Left lung (tissue), 4 donors: ENCODE measurements at regions not wholly inside any gene's neighbourhood (a gene's known extent, or its start where the extent isn't known, plus 50 kb on each side); places are given as distances from the start of the nearest gene placed in this dataset.
"Not testable (repeated sequence)": the region's sequence is repeated elsewhere in the genome, so short reads cannot be mapped to it uniquely, and the experiment has no call there.

ENCODE experiments used
- ATAC-seq: fragments of 200-7000 bp; cut with Tn5 transposase; one replicate; pipeline ENCODE4 v1.9.1; 2020; ENCODE audit warnings: moderate library complexity
- DNase-seq, 4 donors: peaks; one replicate each; pipeline ENCODE4 v3.0.0-alpha.2; 2013 to 2020
- H3K27ac ChIP-seq, 2 donors: fragments of 200-600 bp; sonication (generic) in 1 of 2; one replicate each; pipeline versions ENCODE4 v1.5.0 to v1.8.0; 2020 to 2021
- H3K27me3 ChIP-seq, 2 donors: fragments of 200-600 bp; sonication (generic) in 1 of 2; one replicate each; pipeline versions ENCODE4 v1.5.0 to v1.8.0; 2020 to 2021
- H3K36me3 ChIP-seq, 2 donors: fragments of 200-600 bp; sonication (generic) in 1 of 2; one replicate each; pipeline versions ENCODE4 v1.5.0 to v1.8.0; 2020 to 2021
- H3K4me1 ChIP-seq, 2 donors: fragments of 200-600 bp; one replicate each; pipeline ENCODE4 v1.8.0; 2021
- H3K4me3 ChIP-seq, 2 donors: fragments of 200-600 bp; sonication (generic) in 1 of 2; one replicate each; pipeline versions ENCODE4 v1.5.0 to v1.8.0; 2020 to 2021; ENCODE audit warnings: mild to moderate bottlenecking in 1 of 2
- H3K9me3 ChIP-seq, 2 donors: fragments of 200-600 bp; sonication (generic) in 1 of 2; one replicate each; pipeline versions ENCODE4 v1.5.0 to v1.8.0; 2020 to 2021
- intact Hi-C, 2 donors: fragments of 100-400 bp; cut with DNase I; formaldehyde crosslinking; loops; one replicate each; pipeline versions ENCODE4 v1.11.2 to v1.14.2; 2022
- TF ChIP-seq, protein P1 (sequence below), 2 donors: fragments of 200-600 bp; sonication (generic) in 1 of 2; IDR thresholded peaks; one replicate each; pipeline versions ENCODE4 v1.5.0 to v1.8.0; 2021; ENCODE audit warnings: antibody characterized with exemption in 2 of 2
- donor health status: DM: no; HTN: yes; CAD: no.
- donor health status: DM: no; HTN: no; CAD: no.

DNA sequence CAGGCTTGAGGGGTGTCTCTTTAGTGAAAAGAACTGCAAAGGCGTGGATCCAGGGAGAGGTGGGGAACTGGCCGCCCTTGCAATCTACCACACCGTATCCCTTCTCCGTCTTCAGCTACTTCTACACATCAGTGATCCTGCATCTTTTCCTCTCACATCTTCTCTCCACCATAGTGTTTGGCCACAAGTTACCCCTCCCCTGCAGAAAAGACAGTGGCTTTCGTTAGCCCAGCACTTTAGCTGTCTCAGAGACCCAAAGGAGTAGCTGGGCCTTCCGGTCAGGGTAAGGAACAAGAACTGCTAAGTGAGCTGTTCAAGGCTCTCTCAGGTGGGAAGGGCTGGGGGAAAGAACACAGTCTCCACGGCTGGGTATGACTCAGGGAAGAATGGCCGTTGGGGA is 158.4 kb downstream of the NDUFA12 start:
- DNase-seq (no peak), ATAC-seq (no peak)
- Histone ChIP-seq H3K9me3 (no peaks in the 10 kb centered on the region), H3K27ac (no peak overlapping the region), H3K36me3 (no peaks in the 10 kb centered on the region), H3K4me3 (no peak overlapping the region), H3K4me1 (no peaks in the 10 kb centered on the region), H3K27me3 (no peaks in the 10 kb centered on the region)
- TF ChIP-seq, protein P1, sequence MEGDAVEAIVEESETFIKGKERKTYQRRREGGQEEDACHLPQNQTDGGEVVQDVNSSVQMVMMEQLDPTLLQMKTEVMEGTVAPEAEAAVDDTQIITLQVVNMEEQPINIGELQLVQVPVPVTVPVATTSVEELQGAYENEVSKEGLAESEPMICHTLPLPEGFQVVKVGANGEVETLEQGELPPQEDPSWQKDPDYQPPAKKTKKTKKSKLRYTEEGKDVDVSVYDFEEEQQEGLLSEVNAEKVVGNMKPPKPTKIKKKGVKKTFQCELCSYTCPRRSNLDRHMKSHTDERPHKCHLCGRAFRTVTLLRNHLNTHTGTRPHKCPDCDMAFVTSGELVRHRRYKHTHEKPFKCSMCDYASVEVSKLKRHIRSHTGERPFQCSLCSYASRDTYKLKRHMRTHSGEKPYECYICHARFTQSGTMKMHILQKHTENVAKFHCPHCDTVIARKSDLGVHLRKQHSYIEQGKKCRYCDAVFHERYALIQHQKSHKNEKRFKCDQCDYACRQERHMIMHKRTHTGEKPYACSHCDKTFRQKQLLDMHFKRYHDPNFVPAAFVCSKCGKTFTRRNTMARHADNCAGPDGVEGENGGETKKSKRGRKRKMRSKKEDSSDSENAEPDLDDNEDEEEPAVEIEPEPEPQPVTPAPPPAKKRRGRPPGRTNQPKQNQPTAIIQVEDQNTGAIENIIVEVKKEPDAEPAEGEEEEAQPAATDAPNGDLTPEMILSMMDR (IDR thresholded peaks at IDR 0.05): no peak
- intact Hi-C loops: no loop called here

- TF ChIP-seq, protein P1 (IDR thresholded peaks at IDR 0.05): no peak
- no peak overlapping the region for H3K4me3 ChIP-seq
- DNase-seq (no peak), ATAC-seq (no peak)
- intact Hi-C loops: no loop called here
- H3K36me3 ChIP-seq: no peaks in the 10 kb centered on the region
- no peak overlapping the region for H3K27ac ChIP-seq
- no peaks in the 10 kb centered on the region for H3K9me3 ChIP-seq
- no peaks in the 10 kb centered on the region for H3K4me1 ChIP-seq
- H3K27me3 ChIP-seq: no peaks in the 10 kb centered on the region
Measured at GRCh38 chr12:94844452-94844851, 159.0 kb downstream of the NDUFA12 start.

DNA sequence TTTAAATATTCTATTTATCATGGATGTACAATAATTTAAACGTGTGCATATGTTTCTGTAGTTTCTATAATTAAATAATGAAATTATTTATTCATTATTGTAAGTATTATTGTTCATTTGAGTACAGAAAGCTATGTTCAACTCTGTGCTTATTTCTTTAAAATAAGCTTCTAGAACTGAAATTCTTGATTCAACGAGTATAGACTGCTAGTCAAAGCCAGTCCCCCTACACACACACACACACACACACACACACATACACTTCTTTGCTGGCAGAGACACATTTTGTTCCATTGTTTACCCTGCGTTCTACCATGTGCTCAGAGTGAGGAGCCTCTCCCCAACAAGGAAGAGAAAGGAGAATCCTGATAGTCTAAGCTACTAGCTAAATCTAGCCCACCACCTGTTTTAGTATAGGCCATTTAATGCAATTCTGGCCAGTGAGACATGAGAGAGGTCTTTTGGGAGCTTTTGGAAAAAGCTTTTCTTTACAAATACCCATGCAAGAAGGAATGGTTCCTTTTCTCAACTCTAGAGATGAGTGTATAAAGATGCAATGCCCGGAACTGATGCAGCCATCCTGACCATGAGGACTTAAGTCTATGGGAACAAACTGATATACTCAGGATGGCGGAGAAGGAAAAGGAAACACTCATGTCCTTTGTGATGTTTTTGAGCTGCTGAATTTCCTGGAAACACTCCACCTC is 161.4 kb downstream of the NDUFA12 start:
- intact Hi-C loops: no loop called here
- H3K36me3 ChIP-seq: no peaks in the 10 kb centered on the region
- no peak for ATAC-seq
- TF ChIP-seq, protein P1 (IDR thresholded peaks at IDR 0.05): no peak
- H3K27ac ChIP-seq: no peak overlapping the region
- no peak overlapping the region for H3K4me3 ChIP-seq
- no peaks in the 10 kb centered on the region for H3K27me3 ChIP-seq
- no peaks in the 10 kb centered on the region for H3K9me3 ChIP-seq
- no peaks in the 10 kb centered on the region for H3K4me1 ChIP-seq
- no peak for DNase-seq

DNA sequence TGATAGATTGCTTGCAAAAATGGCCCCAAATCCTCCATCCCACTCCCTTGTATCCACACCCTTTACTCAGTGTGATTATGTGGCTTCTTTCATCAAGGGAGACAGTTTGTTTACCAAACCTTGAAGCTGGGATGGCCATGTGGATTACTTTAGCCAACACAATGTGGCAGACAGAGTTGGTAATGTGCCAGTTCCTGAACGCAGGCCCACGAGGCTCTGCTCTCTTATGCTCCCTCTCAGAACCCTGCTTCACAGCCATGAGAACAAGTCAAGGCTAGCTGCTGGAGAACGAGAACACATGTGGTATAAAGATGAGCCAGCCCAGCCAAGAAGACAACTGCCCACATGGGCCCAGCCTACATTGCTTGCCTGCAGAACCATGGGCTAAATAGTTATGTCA is 162.3 kb downstream of the NDUFA12 start:
- Histone ChIP-seq H3K4me1 (no peaks in the 10 kb centered on the region), H3K27ac (no peak overlapping the region), H3K27me3 (no peaks in the 10 kb centered on the region), H3K36me3 (no peaks in the 10 kb centered on the region), H3K4me3 (no peak overlapping the region), H3K9me3 (no peaks in the 10 kb centered on the region)
- ATAC-seq (no peak), DNase-seq (peak in 2 of 4 donors; percentile 54 to 69)
- intact Hi-C loops: no loop called here
- TF ChIP-seq, protein P1 (IDR thresholded peaks at IDR 0.05): no peak

DNA sequence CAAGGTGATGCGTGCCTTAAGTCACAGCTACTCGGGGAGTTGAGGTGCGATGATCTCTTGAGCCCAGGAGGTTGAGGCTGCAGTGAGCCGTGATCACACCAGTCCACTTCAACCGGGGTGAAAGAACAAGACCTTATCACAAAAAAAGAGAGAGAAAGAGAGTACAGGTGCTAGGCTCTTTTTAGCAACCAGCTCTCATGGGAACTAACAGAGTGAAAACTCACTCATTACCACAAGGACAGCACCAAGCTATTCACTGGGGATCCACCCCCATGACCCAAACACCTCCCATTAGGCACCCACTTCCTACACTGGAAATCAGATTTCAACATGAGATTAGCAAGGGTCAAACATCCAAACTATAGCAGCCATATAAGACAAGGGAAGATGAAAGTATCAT is 164.2 kb downstream of the NDUFA12 start:
- ATAC-seq (no peak), DNase-seq (no peak)
- TF ChIP-seq, protein P1 (IDR thresholded peaks at IDR 0.05): no peak
- Histone ChIP-seq H3K4me1 (no peaks in the 10 kb centered on the region), H3K27ac (no peak overlapping the region), H3K9me3 (no peaks in the 10 kb centered on the region), H3K36me3 (no peaks in the 10 kb centered on the region), H3K27me3 (no peaks in the 10 kb centered on the region), H3K4me3 (no peak overlapping the region)
- intact Hi-C loops: no loop called here

DNA sequence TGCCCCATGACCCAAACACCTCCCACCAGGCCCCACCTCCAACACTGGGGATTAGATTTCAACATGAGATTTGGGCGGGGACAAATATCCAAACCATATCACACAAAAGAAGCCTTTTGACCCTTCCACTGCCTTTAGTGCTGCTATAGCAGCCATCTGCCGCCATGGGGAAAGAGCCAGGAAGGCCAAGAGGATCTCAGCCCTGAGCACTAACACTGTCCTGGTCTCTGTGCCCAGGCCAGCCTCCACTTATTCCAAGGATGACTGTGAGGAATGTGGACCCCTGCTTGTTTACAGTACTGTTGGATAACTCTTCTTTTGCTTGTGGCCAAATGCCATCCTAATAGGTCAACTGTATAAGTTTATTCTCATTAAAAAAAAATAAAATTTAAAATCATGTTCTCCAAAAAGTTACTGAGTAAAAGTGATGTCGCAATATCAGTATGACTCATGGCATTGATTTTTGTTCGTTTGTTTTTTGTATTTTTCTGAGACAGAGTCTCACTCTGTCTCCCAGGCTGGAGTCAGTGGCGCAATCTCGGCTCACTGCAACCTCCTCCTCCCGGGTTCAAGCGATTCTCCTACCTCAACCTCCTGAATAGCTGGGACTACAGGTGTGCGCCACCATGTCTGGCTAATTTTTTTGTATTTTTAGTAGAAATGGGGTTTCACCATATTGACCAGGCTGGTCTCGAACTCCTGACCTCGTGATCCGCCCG is 166.4 kb downstream of the NDUFA12 start:
- H3K9me3 ChIP-seq, H3K27me3 ChIP-seq, DNase-seq, H3K4me3 ChIP-seq, H3K36me3 ChIP-seq, H3K27ac ChIP-seq, intact Hi-C loops, H3K4me1 ChIP-seq: not testable (repeated sequence)
- ATAC-seq: peak; percentile 45
